GM18873 (cell line): ENCODE measurements at regions not wholly inside any gene's neighbourhood (a gene's known extent, or its start where the extent isn't known, plus 50 kb on each side); places are given as distances from the start of the nearest gene placed in this dataset.
"Not testable (repeated sequence)": the region's sequence is repeated elsewhere in the genome, so short reads cannot be mapped to it uniquely, and the experiment has no call there.

ENCODE experiments used
- ATAC-seq: cut with Tn5 transposase; IDR thresholded peaks from one replicate; pipeline ENCODE4 v1.9.1; 2021; ENCODE audit warnings: mild to moderate bottlenecking, moderate library complexity, moderate number of reproducible peaks; ENCODE audit not compliant: unreplicated experiment, low FRiP score

GRCh38 chr13:66154976-66155375, 1075.2 kb downstream of the PCDH9 start:
- no peak for ATAC-seq

GRCh38 chr13:66154354-66154753, 1075.8 kb downstream of the PCDH9 start:
- ATAC-seq = no peak

GRCh38 chr13:66152596-66152995, 1077.5 kb downstream of the PCDH9 start:
- ATAC-seq = no peak

GRCh38 chr13:66144357-66144756, 1085.8 kb downstream of the PCDH9 start:
- not testable (repeated sequence) for ATAC-seq

- ATAC-seq = no peak
Measured at GRCh38 chr13:66139701-66140100, 1090.4 kb downstream of the PCDH9 start.

- ATAC-seq = no peak
Measured at GRCh38 chr13:66139250-66139649, 1090.9 kb downstream of the PCDH9 start.

GRCh38 chr13:66138172-66138811, 1091.8 kb downstream of the PCDH9 start:
- peak; percentile 98 for ATAC-seq

- ATAC-seq = peak; percentile 21
Measured at GRCh38 chr13:66137384-66137783, 1092.8 kb downstream of the PCDH9 start.

GRCh38 chr13:66128692-66129269, 1101.4 kb downstream of the PCDH9 start:
- ATAC-seq = peak; percentile 88

GRCh38 chr13:66128201-66128600, 1101.9 kb downstream of the PCDH9 start:
- no peak for ATAC-seq

- no peak for ATAC-seq
Measured at GRCh38 chr13:66117563-66117962, 1112.6 kb downstream of the PCDH9 start.

GRCh38 chr13:66113882-66114526, 1116.1 kb downstream of the PCDH9 start:
- ATAC-seq = no peak

GRCh38 chr13:66111628-66112027, 1118.5 kb downstream of the PCDH9 start:
- ATAC-seq = no peak

- no peak for ATAC-seq
Measured at GRCh38 chr13:66106246-66106645, 1123.9 kb downstream of the PCDH9 start.

- ATAC-seq = no peak
Measured at GRCh38 chr13:66102864-66103263, 1127.3 kb downstream of the PCDH9 start.

- no peak for ATAC-seq
Measured at GRCh38 chr13:66099825-66100224, 1130.3 kb downstream of the PCDH9 start.

GRCh38 chr13:66098931-66099628, 1131.1 kb downstream of the PCDH9 start:
- ATAC-seq = no peak

- no peak for ATAC-seq
Measured at GRCh38 chr13:66089711-66090110, 1140.4 kb downstream of the PCDH9 start.

GRCh38 chr13:66087269-66087710, 1142.8 kb downstream of the PCDH9 start:
- no peak for ATAC-seq

- no peak for ATAC-seq
Measured at GRCh38 chr13:66077132-66077689, 1152.9 kb downstream of the PCDH9 start.

- no peak for ATAC-seq
Measured at GRCh38 chr13:66076417-66076816, 1153.7 kb downstream of the PCDH9 start.
